GM10248 (cell line): ENCODE measurements at regions not wholly inside any gene's neighbourhood (a gene's known extent, or its start where the extent isn't known, plus 50 kb on each side); places are given as distances from the start of the nearest gene placed in this dataset.

Experiments
- CTCF ChIA-PET: fragments of 300-600 bp; sonication (Branson Sonifier 250); formaldehyde crosslinking; extraction: SDS; loops from one replicate; lab custom pipeline; 2021; ENCODE audit warnings: antibody characterized with exemption; lab: Yijun Ruan, JAX
- POLR2A ChIA-PET: fragments of 350-650 bp; sonication (Branson Sonifier 250); formaldehyde crosslinking; extraction: SDS; loops from one replicate; lab custom pipeline; 2020; ENCODE audit warnings: antibody characterized with exemption; lab: Yijun Ruan, JAX
- DNase-seq: peaks from one replicate; pipeline ENCODE4 v3.0.0; 2012; ENCODE audit errors: extremely low spot score
- TF ChIP-seq, protein P1 (sequence below): IDR thresholded peaks from 2 replicates; pipeline ENCODE4 v1.5.1; 2012; ENCODE audit warnings: mild to moderate bottlenecking, low read depth; ENCODE audit errors: extremely low read depth, missing control alignments, control extremely low read depth

GRCh38 chr5:120101771-120102170, 362.3 kb upstream of the PRR16 start:
- ChIA-PET CTCF (no interaction called here), POLR2A (no interaction called here)
- TF ChIP-seq, protein P1, sequence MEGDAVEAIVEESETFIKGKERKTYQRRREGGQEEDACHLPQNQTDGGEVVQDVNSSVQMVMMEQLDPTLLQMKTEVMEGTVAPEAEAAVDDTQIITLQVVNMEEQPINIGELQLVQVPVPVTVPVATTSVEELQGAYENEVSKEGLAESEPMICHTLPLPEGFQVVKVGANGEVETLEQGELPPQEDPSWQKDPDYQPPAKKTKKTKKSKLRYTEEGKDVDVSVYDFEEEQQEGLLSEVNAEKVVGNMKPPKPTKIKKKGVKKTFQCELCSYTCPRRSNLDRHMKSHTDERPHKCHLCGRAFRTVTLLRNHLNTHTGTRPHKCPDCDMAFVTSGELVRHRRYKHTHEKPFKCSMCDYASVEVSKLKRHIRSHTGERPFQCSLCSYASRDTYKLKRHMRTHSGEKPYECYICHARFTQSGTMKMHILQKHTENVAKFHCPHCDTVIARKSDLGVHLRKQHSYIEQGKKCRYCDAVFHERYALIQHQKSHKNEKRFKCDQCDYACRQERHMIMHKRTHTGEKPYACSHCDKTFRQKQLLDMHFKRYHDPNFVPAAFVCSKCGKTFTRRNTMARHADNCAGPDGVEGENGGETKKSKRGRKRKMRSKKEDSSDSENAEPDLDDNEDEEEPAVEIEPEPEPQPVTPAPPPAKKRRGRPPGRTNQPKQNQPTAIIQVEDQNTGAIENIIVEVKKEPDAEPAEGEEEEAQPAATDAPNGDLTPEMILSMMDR = no peak

DNA sequence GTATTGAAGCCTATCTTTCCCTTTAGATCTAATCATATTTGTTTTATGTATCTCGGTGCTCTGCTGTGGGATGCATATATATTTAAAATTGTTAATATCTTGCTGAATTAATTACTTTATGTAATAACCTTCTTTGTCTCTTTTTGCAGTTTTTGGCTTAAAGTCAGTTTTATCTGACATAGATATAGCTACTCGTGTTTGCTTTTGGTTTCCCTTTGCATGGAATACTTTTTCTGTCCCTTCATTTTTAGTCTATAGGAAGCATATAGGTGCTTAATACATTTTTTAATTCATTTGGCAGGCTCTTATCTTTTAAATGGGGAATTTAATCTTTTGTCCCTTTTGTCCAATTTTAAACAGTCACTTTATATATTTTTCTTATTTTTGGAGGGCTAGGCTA, 360.6 kb upstream of the PRR16 start:
- CTCF ChIA-PET = no interaction called here
- POLR2A ChIA-PET = no interaction called here
- no peak for DNase-seq
- TF ChIP-seq, protein P1 = no peak

More at GRCh38 chr5:120101771-120102170, 362.3 kb upstream of the PRR16 start:
- DNase-seq = no peak

DNA sequence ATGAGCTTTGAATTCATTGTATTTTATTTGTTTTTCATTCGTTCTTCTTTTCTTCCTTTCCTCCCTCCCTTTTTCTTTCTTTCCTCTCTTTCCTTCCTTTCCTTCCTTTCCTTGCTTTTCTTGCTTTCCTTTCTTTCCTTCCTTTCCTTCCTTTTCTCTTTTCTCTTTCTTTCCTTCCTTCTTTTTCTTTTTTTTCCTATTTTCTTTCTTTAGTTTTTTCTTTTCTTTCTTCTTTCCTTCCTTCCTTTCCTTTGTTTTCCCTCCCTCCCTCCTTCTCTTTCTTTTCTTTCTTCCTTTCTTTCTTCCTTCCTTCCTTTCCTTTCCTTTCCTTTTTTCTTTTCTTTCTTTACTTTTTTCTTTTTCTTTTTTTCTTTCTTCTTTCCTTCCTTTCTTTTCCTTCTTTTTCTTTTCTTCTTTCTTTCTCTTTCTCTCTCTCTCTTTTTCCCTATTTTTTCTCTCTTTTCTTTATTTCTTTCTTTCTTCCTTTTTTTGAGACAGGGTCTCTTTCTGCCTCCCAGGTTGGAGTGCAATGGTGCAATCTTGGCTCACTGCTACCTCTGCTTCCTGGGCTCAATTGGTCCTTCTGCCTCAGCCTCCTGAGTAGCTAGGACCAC, 357.1 kb upstream of the PRR16 start:
- CTCF ChIA-PET = interaction anchor here (1.1 kb wide), 1 partner anchor 10 kb away, joined by 4 read pairs; no protein-coding TSS in a partner anchor
- TF ChIP-seq, protein P1 = no peak
- DNase-seq = no peak
- POLR2A ChIA-PET = no interaction called here

- DNase-seq = no peak
- ChIA-PET CTCF (no interaction called here), POLR2A (no interaction called here)
- TF ChIP-seq, protein P1 = no peak
These were observed 355.4 kb upstream of the PRR16 start for GRCh38 chr5:120108586-120109248.

- DNase-seq = no peak
- TF ChIP-seq, protein P1 = no peak
- POLR2A ChIA-PET = no interaction called here
- CTCF ChIA-PET = interaction anchor here (1.1 kb wide), 1 partner anchor 28 kb away, joined by 3 read pairs; no protein-coding TSS in a partner anchor
These were observed 341.4 kb upstream of the PRR16 start for GRCh38 chr5:120122703-120123102.

DNA sequence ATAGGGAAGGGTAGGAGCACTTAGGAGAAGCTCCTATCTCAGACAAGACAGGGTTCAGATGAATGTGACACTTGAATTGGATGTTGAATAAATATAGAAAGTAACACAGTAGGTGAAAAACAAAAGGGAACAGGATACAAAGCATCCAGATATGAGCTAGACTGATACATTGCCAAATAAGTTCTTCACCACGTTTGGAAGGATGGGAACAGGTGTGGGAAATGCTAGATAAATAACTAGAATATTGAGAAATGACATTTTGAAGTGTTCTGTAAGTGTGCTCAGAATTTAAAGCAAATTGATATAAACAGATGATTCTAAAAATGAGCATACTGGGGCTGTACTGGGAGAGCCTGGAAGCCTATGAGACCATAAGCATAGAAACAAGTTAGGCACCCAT, 340.1 kb upstream of the PRR16 start:
- ChIA-PET POLR2A (no interaction called here), CTCF (interaction anchor here (1.7 kb wide), 1 partner anchor 10 kb away, joined by 3 read pairs; no protein-coding TSS in a partner anchor)
- no peak for DNase-seq
- TF ChIP-seq, protein P1 = no peak
